Ishikawa (cell line): ENCODE measurements at regions not wholly inside any gene's neighbourhood (a gene's known extent, or its start where the extent isn't known, plus 50 kb on each side); places are given as distances from the start of the nearest gene placed in this dataset.

Experiments used
- EGR1 ChIP-seq: IDR thresholded peaks from 2 replicates; pipeline ENCODE4 v1.6.1; 2012
- EP300 ChIP-seq: IDR thresholded peaks from 2 replicates; pipeline ENCODE4 v1.6.1; 2012; ENCODE audit warnings: borderline replicate concordance
- NFIC ChIP-seq: IDR thresholded peaks from 2 replicates; pipeline ENCODE4 v1.6.1; 2012
- RAD21 ChIP-seq: IDR thresholded peaks from 2 replicates; pipeline ENCODE4 v1.6.1; 2012; ENCODE audit warnings: low read depth
- TAF1 ChIP-seq: IDR thresholded peaks from 2 replicates; pipeline ENCODE4 v1.6.1; 2012; ENCODE audit warnings: low read depth, mild to moderate bottlenecking
- YY1 ChIP-seq: IDR thresholded peaks from 2 replicates; pipeline ENCODE4 v1.6.1; 2012; ENCODE audit warnings: low read depth

DNA sequence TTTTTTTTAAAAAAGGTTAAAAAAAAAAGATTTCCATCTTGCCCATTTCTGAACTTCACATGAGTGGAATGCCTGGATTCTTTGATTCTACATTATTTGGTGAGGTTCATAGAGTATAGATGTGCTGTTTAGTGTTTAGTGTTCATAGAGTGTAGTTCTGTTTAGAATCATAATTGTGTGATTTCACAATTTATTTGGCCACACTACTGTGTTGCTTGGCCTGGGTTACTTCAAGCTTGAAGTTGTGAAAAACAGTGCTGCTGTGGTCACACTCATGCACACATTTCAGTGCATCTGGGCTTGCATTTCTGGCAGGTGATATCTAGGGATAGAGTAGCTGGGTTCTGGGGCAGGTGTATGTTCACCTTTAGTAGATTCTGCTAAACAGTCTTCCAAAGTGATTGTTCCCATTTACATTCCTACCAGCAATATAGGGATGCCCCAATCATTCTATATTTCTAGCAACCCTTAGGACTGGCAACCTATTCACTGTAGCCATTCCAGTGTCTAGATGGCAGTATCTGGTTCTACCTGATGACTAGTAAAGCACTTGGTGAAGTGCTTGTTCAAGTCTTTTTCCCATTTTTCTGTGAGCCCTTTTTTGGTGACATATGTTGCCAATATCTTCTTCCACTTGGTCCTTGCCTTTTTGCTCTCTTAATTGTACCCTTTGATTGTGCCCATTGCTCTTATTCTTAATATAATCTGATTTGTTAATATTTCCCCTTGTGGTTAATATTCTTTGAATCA, 50.6 kb upstream of the RBFOX3 start:
- TF ChIP-seq RAD21 (no peak), EP300 (no peak), EGR1 (no peak), NFIC (no peak), TAF1 (no peak), YY1 (no peak)
